COLO829 (cell line): ENCODE measurements at regions not wholly inside any gene's neighbourhood (a gene's known extent, or its start where the extent isn't known, plus 50 kb on each side); places are given as distances from the start of the nearest gene placed in this dataset.
"Not testable (repeated sequence)": the region's sequence is repeated elsewhere in the genome, so short reads cannot be mapped to it uniquely, and the experiment has no call there.

ENCODE experiments used
- DNase-seq: peaks from one replicate; pipeline ENCODE4 v3.0.0; 2012; ENCODE audit warnings: low spot score

DNA sequence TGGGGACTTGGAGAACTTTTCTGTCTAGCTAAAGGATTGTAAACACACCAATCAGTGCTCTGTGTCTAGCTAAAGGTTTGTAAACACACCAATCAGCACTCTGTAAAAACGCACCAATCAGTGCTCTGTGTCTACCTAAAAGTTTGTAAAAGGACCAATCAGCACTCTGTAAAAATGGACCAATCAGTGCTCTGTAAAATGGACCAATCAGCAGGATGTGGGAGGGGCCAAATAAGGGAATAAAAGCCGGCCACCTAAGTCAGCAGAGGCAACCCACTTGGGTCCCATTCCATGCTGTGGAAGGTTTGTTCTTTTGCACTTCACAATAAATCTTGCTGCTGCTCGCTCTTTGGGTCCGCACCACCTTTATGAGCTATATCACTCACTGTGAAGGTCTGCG, 1709.4 kb upstream of the PIK3C3 start:
- DNase-seq: not testable (repeated sequence)

DNA sequence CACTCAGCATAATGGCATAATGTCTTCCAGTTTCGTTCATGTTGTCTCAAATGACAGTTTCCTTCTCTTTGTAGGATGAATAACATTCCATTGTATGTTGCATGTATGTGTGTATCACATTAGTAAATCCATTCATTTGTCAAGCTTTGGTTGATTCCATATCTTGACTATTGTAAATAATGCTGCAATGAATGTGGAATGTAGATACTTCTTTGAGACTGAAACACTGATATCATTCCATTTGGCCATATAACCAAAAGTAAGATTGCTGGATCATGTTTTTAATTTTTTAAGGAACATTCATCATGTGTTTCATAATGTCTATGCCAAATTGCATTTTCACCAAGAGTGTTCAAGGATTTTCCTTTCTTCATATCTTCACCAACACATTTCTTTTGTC, 1711.4 kb upstream of the PIK3C3 start:
- no peak for DNase-seq

DNA sequence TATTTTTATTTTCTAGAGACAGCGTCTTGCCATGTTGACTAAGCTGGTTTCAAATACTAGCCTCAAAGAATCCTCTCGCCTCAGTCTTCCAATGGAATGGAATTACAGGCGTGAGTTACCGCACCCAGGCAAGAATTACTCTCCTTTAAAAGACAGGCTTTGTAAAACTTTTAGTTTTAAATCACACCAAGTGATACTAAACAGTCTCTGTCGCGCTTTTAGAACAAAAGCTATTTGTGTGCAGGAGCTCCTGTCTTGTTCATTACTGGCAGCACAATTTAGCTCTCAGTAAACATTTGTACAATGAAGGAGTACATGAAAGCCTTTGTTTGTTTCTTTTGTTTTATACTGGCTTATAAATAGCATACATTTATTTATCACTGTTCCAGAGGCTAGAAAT, 1719.2 kb upstream of the PIK3C3 start:
- no peak for DNase-seq

DNA sequence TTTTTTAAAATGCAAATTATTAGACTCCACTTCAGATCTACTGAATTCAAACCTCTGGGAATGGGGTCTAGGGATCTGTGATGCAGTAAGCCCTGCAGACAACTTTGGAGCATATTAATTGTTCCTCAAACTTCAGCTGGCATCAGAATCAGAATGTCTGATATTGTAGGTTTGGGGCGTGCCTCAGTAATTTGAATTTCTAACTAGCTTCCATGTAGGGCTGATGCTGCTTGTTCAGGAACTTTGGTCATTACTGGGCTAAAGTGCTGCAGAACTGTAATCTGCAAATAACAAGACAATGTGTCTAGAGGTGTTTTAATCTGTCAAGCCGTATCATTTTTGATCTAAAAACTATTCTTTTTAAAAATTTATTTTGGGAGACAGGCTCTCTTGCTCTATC, 1719.7 kb upstream of the PIK3C3 start:
- DNase-seq: no peak

DNA sequence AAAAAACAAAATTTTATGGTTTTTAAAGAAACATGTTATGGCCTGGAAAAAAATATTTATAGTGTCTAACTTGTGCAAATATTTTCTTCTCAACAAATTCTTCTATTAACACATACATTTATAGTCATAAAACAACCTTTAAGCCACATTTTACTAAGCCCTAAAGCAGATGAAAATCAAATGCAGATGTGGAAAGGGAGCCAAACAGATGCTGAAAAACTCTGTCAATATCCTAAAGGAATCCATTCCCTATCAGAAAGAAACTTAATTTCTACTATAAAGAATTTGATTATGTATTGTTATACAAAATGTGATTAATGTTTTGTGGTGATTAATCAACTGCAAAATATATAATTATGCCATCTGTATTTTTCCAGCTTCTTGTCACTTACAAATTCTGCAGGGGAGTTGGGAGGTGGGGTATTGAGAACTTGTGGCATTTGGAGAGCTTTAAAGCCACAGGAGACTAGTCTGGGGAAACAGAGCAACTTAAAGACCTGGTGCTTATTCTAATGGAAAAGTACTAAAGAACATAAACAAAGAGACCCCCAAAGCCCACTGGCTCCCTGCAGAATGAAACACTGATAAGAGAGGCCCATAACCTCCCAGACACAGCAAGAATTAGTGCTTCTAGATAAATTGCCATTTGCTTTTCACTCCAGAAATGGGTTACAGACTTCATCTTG, 1721.0 kb upstream of the PIK3C3 start:
- DNase-seq: no peak

DNA sequence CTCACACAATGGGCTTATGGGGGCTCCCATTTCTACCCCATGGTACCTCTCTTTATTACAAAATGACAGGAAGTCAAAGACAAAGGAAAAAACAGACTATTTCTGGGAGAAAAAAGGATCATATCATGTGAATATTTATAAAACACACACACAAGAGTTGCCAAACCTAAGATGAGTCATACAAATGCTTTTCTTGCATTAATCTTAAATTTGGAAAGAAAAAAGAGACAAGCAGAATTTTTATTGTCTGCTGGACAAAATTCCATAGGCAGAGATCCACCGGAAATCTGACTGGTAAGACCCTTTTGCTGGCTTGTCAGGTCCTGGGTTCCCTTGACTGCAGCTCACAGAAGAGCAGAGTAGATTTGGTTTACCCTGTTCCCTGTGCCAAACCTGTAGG, 1732.3 kb upstream of the PIK3C3 start:
- DNase-seq: no peak

DNA sequence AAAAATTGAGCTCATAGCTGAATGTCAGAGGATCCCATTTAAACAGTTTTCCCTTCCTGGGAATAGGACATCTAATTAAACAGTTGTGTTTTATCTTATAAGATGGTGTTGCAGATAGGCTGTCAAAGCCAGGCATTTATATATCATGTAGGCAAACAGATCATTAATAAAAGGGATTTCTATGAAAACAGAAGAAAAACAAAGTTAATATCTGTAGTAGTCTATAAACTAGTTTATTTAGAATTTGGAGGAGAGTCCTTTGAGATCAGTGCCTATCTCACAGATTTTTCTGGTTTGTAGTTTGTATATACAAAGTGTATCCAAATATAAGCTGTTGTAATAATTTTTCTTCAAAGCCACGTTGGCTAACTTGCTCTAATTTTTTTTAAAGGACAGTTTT, 1738.2 kb upstream of the PIK3C3 start:
- no peak for DNase-seq

DNA sequence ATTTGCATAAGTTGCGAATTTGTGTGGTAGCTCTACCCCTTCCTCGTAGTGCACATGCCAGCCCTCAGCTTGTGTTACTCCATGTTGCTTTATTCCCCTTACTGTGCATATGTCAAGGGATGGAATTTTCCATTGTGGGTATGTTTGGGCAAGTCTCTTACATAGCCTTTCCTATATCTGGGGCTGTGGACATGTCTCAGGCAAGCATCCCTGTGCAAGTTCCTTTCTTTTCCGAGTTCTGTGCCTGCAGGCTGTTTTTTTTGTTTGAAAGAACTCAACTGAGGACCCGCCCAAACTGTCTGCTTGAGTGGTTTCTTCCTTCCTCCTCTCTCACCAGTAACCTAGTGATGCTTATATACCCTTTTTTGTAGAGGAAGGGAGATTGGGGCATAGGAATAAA, 1739.1 kb upstream of the PIK3C3 start:
- DNase-seq: no peak

DNA sequence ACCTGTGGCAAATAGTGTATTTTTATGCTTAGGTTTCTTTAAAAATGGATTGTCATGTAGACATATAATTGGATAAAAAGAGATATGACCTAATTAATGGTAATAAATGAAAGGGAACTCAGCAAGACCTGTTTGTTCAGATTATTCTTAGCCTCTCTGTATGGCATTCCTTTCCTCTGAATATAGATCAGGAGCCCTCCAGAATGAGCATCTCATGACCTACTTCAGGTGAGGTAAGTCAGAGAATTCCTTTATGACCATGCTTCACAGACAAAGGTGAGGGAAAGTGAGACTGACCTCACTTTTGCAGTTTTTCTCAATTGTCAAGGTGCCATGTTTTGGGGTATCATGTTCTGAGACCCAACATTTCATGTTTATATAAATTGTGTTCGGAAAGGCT, 1744.3 kb upstream of the PIK3C3 start:
- DNase-seq: no peak

DNA sequence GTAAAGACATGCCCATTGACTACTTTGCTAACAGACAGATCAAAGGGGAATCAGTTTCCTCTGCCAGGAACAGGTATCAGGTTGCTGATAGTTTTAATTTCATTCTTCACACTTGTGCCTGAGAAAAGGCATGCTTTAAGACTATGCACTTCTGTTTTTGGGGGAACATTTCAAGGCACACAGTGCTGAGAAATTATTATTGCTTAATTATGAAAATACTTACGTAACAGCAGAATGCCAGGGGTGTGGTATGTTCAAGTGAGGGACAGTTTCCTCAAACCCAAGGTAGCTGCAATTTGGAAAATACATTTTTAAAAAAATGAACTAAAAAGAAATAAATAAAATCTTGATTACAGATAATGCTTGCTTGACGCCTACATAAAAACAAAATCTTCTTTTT, 1746.1 kb upstream of the PIK3C3 start:
- DNase-seq: no peak

DNA sequence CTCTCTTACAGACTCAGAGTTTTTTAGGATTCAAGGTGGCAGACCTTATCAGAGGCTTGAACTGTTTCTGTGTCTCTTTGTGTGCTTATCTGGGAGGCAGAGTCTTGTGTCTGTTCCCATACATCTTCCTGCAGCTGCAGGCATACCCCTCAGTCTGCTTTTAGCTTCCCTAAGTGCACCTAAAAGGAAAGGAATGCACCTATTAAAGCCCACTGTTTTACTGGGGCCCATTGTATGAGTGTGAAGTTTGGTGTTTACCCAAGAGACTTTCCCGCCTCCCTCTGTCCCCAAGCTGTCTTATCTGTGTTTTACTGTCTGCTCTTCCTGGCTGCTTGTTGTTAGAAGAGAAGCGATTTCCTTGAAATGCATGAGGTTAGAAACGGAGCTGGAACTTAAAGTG, 1757.3 kb upstream of the PIK3C3 start:
- DNase-seq: no peak

DNA sequence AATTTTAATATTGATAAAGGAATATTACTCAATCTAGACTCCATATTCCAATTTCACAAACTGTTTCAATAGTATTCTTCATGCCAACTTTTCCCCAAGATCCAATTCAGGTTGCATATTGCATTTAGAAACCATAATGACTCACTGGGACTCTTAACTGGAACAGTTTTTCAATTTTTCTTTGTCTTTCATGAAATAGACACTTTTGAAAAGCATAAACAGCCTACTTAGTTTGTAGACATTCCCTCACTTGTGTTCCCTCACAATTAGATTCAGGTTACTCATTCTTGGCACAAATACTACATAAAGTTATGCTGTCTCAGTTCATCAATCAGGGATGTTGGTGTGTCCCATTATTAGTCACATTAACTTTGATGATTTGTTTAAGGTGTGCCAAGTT, 1768.4 kb upstream of the PIK3C3 start:
- DNase-seq: no peak

DNA sequence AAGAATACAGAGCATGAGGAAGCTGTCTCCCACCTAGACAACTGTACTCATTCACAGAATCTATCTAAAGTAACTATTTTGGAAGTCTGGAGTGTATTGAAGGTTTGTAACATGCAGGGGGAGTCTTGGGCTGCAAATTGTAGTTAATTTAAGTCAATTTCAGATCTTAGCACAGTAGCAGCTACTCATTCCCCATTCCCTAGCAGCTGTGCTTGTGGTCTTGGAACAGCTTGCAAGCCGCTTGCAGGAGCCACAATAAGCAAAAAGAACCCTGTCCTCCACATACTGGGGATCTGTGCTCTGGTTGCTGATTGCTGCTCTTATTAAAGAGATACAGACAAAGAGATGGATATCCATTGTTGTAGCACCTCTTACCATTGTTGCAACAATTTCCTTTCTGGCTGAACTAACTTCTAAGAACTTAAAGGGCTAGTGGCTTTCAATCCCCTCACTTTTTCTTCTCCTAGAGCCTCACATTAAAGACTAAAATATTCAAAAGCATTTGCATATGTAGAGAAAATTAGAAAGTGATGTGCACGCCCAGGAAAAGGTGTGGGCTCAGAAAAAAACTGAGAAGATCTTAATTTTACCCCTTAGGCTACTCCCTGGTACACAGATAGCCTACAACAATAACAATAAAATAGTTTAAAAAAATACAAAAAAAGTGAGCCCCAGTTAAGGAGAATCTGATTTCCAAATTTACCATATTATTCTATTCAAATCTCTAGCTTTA, 1775.1 kb upstream of the PIK3C3 start:
- DNase-seq: no peak

DNA sequence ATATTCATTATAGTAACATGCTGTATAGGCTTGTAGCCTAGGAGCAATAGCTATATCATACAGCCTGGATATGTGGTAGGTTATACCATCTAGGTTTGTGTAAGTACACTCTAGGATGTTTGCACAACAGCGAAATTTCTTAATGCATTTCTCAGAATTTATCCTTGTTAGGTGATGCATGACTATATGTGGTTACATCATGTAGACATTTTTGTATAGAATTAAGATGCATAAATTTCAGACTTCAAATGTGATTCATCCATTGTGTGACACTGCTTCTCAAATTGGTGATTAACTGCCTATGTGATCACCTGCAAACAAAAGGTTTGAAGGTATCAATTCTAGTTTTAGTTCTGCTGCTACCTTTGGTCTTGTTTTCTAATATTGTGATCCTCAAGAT, 1787.0 kb upstream of the PIK3C3 start:
- DNase-seq: no peak

DNA sequence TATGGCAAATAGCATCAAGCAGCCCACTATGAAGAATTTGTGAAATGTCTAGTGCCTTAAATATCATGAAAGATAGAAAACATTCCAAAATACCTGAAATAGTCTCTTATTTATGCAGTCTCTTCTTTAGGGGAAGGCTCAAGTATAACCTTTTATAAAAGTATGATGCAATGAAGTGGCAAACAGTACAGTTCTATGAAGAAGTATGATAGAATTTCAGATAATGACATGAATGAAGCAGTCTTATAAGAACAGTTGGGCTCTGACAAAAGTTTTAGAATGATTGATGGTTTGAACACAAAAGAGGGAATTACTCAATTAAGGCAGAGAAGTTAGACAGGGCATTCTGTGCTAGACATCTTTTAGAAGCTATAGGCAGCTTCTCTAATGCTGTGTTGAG, 1791.8 kb upstream of the PIK3C3 start:
- DNase-seq: no peak

DNA sequence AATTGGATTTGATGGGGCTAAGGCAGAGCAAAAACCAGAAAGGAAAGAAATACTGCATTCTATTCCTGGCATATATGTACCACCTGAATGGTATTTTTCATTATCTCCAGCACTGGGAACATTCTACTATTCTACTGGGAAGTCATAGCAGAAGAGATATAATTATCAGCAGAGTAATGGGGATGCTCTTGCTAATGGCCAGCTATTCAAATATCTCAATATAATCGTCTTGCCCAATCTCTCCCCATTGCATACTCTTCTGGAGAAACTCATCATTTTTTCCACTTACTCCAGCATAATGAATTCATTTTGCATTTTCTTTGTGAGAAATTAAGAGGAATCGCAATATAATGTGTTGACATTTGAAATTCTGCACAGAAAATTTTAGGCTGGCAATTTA, 1794.7 kb upstream of the PIK3C3 start:
- DNase-seq: no peak

DNA sequence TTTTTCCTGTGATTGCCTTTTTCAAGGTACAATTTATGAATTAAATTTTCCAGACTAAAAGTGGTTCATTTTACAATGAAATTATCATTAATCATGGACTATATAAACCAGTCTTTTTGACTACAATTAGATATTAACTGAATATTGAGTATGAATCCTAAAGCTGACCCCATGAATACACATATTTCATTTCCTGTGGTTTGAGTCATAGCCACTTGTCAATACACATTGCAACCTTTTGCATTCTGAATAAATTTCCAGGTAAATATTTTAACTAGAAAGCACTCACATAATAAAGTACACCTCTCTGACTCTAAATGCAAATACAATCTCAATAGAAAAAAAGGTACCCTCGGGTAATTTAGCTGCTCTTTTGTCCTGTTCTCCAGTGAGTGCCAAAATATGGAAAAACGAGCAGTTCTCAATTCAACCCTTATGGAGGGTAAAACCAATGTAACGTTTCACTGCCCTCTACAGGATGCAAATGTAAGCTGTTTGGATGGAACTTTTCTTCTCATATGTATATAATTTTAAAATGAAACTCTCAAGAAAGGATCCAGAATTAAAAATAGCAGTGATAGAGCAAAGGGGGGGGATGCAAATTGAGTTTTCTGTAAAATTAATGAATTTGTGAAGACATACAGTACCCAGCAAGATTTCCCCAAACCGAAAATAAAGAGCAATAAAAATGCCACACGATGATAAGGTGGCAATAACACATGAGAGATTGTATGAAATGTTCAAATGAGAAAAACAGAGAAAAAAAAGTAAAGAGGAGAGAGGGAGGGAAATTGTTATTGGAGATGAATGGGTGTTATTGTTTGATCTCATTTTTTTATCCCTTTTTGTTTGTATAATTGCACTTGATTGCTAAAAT, 1795.7 kb upstream of the PIK3C3 start:
- DNase-seq: peak; percentile 14

DNA sequence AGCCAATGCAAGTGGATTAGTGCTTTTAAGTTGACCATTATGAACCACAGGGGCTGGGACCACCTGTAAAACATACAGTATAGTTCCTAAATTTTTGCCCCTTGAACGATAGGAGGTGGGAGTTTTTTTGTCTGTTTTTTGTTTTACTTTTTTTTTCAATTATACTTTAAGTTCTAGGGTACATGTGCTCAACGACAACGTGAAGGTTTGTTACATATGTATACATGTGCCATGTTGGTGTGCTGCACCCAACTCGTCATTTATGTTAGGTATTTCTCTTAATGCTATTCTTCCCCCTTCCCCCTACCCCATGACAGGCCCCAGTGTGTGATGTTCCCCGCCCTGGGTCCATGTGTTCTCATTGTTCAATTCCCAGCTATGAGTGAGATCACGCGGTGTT, 1797.9 kb upstream of the PIK3C3 start:
- no peak for DNase-seq

DNA sequence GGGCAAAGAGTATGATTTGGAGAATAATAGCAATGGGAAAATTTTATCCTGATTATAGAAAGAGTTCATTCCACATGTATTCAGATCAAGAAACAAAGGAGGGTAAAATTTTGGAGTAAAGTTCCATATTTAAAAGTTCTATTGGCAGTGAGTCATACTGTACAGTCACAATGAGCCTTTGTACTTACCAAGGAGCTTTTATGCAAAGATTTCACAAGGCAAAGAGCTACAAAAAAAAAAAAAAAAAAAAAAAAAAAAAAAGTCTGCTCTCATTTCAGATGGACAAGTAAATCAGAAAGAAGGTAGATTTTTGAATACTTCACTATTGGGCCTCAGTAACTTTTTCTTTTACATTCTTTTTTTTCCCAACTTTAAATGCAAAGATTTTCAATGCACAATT, 1802.2 kb upstream of the PIK3C3 start:
- peak; percentile 35 for DNase-seq

DNA sequence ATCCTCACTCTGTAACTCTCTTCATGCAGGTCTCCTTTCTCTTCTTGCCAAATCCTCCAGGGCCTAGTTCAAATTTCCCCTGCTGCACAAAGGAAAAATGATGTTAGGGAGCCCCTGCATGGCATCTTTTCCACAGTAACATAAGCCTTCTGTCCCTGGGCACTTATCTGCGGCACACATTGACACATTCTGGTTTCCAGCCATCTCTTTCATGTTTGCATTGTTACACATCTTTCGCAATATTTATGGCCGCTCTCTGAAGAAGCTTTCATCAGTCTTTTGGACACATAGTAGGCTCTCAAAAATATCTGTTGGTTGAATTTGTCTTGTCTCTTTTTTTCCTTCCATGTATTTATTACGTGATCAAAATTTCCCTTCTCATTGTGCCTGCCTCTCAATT, 1806.1 kb upstream of the PIK3C3 start:
- DNase-seq: no peak

DNA sequence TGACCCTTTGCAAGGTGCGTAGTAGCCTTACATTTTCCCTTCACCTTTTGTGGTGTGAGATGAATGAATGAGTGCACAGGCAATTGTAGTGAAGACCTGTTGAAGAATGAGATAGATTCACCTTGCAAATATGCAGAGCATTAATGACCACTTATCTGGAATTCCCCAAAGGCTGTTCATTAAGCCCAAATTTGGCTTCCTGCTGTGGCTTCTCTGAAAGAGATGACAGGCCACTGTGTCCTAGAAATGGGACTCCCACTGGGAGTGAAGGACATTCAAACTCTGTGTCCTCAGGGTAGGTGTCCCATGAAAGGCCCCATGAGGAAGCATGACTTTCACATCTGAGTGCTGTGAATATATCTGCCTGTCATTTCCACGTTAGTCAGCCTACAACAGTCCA, 1821.8 kb upstream of the PIK3C3 start:
- no peak for DNase-seq

DNA sequence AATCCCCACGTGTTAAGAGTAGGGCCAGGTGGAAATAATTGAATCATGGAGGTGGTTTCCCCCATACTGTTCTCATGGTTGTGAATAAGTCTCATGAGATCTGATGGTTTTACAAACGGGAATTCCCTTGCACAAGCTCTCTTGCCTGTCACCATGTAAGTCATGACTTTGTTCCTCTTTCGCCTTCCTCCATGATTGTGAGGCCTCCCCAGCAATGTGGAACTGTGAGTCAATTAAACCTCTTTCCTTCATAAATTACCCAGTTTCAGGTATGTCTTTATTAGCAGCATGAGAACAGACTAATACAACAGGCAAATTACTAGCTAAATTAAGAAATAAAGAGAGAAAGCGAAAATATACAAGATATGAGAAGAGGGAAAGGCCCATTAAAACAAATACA, 1822.6 kb upstream of the PIK3C3 start:
- not testable (repeated sequence) for DNase-seq

DNA sequence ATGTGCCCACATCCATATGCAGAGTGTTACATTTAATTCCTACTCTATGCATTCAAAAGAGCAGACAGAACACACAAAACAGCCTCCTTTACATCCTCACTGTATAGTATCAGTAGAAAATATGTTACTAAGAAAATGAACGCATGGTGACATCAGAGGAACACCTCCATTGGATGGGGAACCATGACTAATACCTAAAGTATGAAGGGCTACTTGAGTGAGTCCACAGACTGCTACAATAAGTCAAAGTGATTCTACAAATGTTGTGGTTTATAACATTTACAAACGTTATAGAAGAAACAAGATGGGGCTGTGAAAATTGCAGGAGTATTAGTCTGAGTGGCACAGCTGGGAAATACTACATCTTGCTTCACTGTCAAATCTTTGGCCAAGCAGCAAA, 1830.9 kb upstream of the PIK3C3 start:
- no peak for DNase-seq
